Epithelial cell of esophagus (primary cell): ENCODE measurements at regions not wholly inside any gene's neighbourhood (a gene's known extent, or its start where the extent isn't known, plus 50 kb on each side); places are given as distances from the start of the nearest gene placed in this dataset.

Experiments
- DNase-seq: peaks from one replicate; pipeline ENCODE4 v3.0.0; 2010; ENCODE audit warnings: low read depth
- H3K4me3 ChIP-seq: 2 replicates; pipeline ENCODE4 v1.5.1; 2011; ENCODE audit warnings: mild to moderate bottlenecking, low read length, control low read depth
- CTCF ChIP-seq: IDR thresholded peaks from 2 replicates; pipeline ENCODE4 v1.5.1; 2011; ENCODE audit warnings: low read depth, mild to moderate bottlenecking, low read length, control low read depth, inconsistent platforms; ENCODE audit not compliant: insufficient read depth; ENCODE audit errors: missing control alignments

GRCh38 chr2:217363470-217363869 lies 503.6 kb upstream of the TNP1 start:
- TF ChIP-seq CTCF = no peak
- H3K4me3 ChIP-seq = no peak overlapping the region
- DNase-seq = no peak

GRCh38 chr2:217362710-217363109 lies 502.8 kb upstream of the TNP1 start:
- no peak for TF ChIP-seq CTCF

GRCh38 chr2:217362286-217362685 lies 502.4 kb upstream of the TNP1 start:
- H3K4me3 ChIP-seq = no peak overlapping the region
- no peak for TF ChIP-seq CTCF
- no peak for DNase-seq

More at GRCh38 chr2:217362710-217363109, 502.8 kb upstream of the TNP1 start:
- no peak for DNase-seq
- H3K4me3 ChIP-seq = no peak overlapping the region

- no peak for DNase-seq
- TF ChIP-seq CTCF = no peak
- no peak overlapping the region for H3K4me3 ChIP-seq
Observed at GRCh38 chr2:217361483-217361880, 501.6 kb upstream of the TNP1 start.

- no peak for TF ChIP-seq CTCF
Observed at GRCh38 chr2:217360781-217361482, 501.1 kb upstream of the TNP1 start.

GRCh38 chr2:217360111-217360510 lies 500.2 kb upstream of the TNP1 start:
- DNase-seq = no peak
- no peak for TF ChIP-seq CTCF
- no peak overlapping the region for H3K4me3 ChIP-seq

More at GRCh38 chr2:217360781-217361482, 501.1 kb upstream of the TNP1 start:
- DNase-seq = peak; percentile 62
- no peak overlapping the region for H3K4me3 ChIP-seq
